ENCODE measurements at regions not wholly inside any gene's neighbourhood (a gene's known extent, or its start where the extent isn't known, plus 50 kb on each side); places are given as distances from the start of the nearest gene placed in this dataset.

- no peak for TF ChIP-seq CTCF (IDR thresholded peaks at IDR 0.05)
- no peaks in the 10 kb centered on the region for H3K9me3 ChIP-seq
- H3K27me3 ChIP-seq (ENCODE audit: low read depth): no peaks in the 10 kb centered on the region
- ATAC-seq (no peak), DNase-seq (no peak)
- no peak overlapping the region for H3K4me3 ChIP-seq
- intact Hi-C loops (cut with DNase I): no loop called here
- no peaks in the 10 kb centered on the region for H3K4me1 ChIP-seq
- no peaks in the 10 kb centered on the region for H3K36me3 ChIP-seq
- H3K27ac ChIP-seq: no peak overlapping the region
Observed at GRCh38 chr6:141316236-141316635, 816.5 kb upstream of the GJE1 start.

DNA sequence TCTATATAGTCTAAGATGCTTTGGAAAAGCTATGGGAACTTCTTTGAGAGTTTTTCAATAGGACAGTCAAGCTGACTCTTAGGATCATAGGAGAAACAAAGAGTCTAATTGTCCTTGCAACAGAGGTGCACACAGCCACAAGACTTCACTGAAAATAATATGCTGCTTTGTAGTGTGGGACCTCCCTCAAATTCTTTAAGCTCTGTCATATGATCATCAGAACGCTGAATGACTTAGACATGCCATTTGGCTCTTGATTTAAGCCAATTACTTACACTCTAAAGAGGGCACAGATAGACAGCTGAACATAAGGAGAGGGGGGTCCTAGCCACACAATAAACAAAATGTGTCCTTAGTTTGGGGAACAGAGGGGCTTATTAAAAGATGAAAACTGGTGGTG lies 818.7 kb upstream of the GJE1 start:
- H3K27ac ChIP-seq: no peak overlapping the region
- no peak overlapping the region for H3K4me3 ChIP-seq
- TF ChIP-seq CTCF (IDR thresholded peaks at IDR 0.05): no peak
- intact Hi-C loops (cut with DNase I): no loop called here
- ATAC-seq: no peak
- no peaks in the 10 kb centered on the region for H3K36me3 ChIP-seq
- no peak for DNase-seq
- H3K9me3 ChIP-seq: no peaks in the 10 kb centered on the region
- H3K27me3 ChIP-seq (ENCODE audit: low read depth): no peaks in the 10 kb centered on the region
- H3K4me1 ChIP-seq: no peaks in the 10 kb centered on the region

DNA sequence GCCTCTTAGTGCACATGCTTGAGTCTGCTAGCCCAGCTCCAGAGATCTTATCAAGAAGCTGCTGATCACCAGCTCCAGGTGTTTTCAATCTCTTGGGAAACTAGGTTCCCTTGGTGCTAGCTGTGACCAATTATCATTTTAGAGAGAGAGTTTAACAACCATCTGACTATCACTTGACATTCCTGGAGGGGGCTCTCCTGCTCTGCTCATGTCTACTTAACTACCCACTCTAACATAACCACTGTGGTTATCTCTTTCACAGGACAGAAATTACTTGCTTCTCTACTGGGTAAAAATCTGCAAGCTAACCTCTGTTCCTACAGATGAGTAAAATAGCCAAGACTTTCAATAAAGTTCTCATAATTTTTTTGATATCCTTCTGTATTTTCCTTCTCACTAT lies 823.4 kb upstream of the GJE1 start:
- H3K36me3 ChIP-seq: no peaks in the 10 kb centered on the region
- H3K4me1 ChIP-seq: no peaks in the 10 kb centered on the region
- no peak overlapping the region for H3K4me3 ChIP-seq
- DNase-seq (no peak), ATAC-seq (no peak)
- H3K27ac ChIP-seq: no peak overlapping the region
- no peaks in the 10 kb centered on the region for H3K27me3 ChIP-seq (ENCODE audit: low read depth)
- no peak for TF ChIP-seq CTCF (IDR thresholded peaks at IDR 0.05)
- intact Hi-C loops (cut with DNase I): no loop called here
- no peaks in the 10 kb centered on the region for H3K9me3 ChIP-seq

DNA sequence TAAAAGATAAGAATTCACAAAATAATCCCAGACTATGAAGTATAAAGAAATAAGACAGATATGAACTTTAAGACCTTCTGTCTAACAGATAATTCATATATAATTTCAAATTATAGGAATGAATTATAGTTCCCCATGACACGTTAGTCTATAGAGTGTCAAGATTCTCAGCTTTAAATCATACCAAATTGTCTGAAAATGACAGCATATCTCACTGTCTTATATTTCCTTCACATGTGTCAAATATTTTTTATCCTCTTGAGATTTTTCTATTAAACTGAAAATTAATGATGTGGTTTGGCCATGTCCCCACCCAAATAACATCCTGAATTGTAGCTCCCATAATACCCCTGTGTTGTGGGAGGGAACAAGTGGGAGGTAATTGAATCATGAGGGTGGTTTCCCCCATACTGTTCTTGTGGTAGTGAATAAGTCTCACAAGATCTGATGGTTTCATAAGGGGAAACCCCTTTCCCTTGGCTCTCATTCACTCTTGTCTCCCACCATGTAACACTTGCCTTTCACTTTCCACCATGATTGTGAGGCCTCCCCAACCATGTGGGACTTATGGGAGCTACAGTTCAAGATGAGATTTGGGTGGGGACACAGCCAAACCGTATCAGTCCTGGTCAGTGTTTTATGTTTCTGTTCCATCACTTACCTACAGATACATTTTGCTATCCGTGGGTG lies 825.3 kb upstream of the GJE1 start:
- DNase-seq (no peak), ATAC-seq (no peak)
- no peaks in the 10 kb centered on the region for H3K9me3 ChIP-seq
- intact Hi-C loops (cut with DNase I): no loop called here
- no peaks in the 10 kb centered on the region for H3K27me3 ChIP-seq (ENCODE audit: low read depth)
- H3K4me3 ChIP-seq: no peak overlapping the region
- H3K27ac ChIP-seq: no peak overlapping the region
- no peak for TF ChIP-seq CTCF (IDR thresholded peaks at IDR 0.05)
- no peaks in the 10 kb centered on the region for H3K4me1 ChIP-seq
- H3K36me3 ChIP-seq: no peaks in the 10 kb centered on the region

- Histone ChIP-seq H3K4me1 (no peaks in the 10 kb centered on the region), H3K9me3 (no peaks in the 10 kb centered on the region), H3K27ac (no peak overlapping the region), H3K4me3 (no peak overlapping the region), H3K27me3 (ENCODE audit: low read depth) (no peaks in the 10 kb centered on the region), H3K36me3 (no peaks in the 10 kb centered on the region)
- intact Hi-C loops (cut with DNase I): no loop called here
- ATAC-seq: no peak
- TF ChIP-seq CTCF (IDR thresholded peaks at IDR 0.05): no peak
- no peak for DNase-seq
Observed at GRCh38 chr6:141303907-141304306, 828.8 kb upstream of the GJE1 start.

Data from lower lobe of right lung (tissue), 2 donors.